MM.1S (cell line): ENCODE measurements at regions not wholly inside any gene's neighbourhood (a gene's known extent, or its start where the extent isn't known, plus 50 kb on each side); places are given as distances from the start of the nearest gene placed in this dataset.

Experiments
- DNase-seq: peaks from one replicate; pipeline ENCODE4 v3.0.0-alpha.2; 2015
- H2AFZ ChIP-seq: fragments of 300-600 bp; sonication (generic); 2 replicates; pipeline ENCODE4 v1.6.0; 2016; ENCODE audit warnings: antibody characterized with exemption, low read length
- H3F3A ChIP-seq: fragments of 300-600 bp; sonication (generic); 2 replicates; pipeline ENCODE4 v1.6.1; 2016; ENCODE audit warnings: mild to moderate bottlenecking, antibody characterized with exemption, low read length, moderate library complexity, mixed read lengths; ENCODE audit not compliant: insufficient read depth
- H3K27ac ChIP-seq: fragments of 300-600 bp; sonication (generic); 2 replicates; pipeline ENCODE4 v1.5.1; 2016; ENCODE audit warnings: mild to moderate bottlenecking, low read length
- H3K27me3 ChIP-seq: fragments of 300-600 bp; sonication (generic); replicated peaks from 2 replicates; pipeline ENCODE4 v1.6.0; 2016; ENCODE audit warnings: low read length; ENCODE audit not compliant: insufficient read depth
- H3K36me3 ChIP-seq: fragments of 300-600 bp; sonication (generic); replicated peaks from 2 replicates; pipeline ENCODE4 v1.6.1; 2016; ENCODE audit warnings: mild to moderate bottlenecking, low read length, mixed read lengths; ENCODE audit not compliant: insufficient read depth
- H3K4me1 ChIP-seq: fragments of 300-600 bp; sonication (generic); 2 replicates; pipeline ENCODE4 v1.6.1; 2016; ENCODE audit warnings: low read length, mixed read lengths
- H3K4me2 ChIP-seq: fragments of 300-600 bp; sonication (generic); 2 replicates; pipeline ENCODE4 v1.6.0; 2016; ENCODE audit warnings: low read depth, low read length
- H3K4me3 ChIP-seq: fragments of 300-600 bp; sonication (generic); 2 replicates; pipeline ENCODE4 v1.5.1; 2016; ENCODE audit warnings: low read length, mixed read lengths
- H3K79me2 ChIP-seq: fragments of 300-600 bp; sonication (generic); 2 replicates; pipeline ENCODE4 v1.6.1; 2016; ENCODE audit warnings: mixed run types, low read length, mixed read lengths
- H3K9ac ChIP-seq: fragments of 300-600 bp; sonication (generic); 2 replicates; pipeline ENCODE4 v1.6.1; 2016; ENCODE audit warnings: low read length, mixed read lengths
- H3K9me2 ChIP-seq: fragments of 300-600 bp; sonication (generic); replicated peaks from 2 replicates; pipeline ENCODE4 v1.6.1; 2016; ENCODE audit warnings: mild to moderate bottlenecking, low read length, mixed read lengths; ENCODE audit not compliant: insufficient read depth
- H3K9me3 ChIP-seq: fragments of 300-600 bp; sonication (generic); replicated peaks from 2 replicates; pipeline ENCODE4 v1.6.1; 2016; ENCODE audit warnings: mild to moderate bottlenecking, low read length, mixed read lengths; ENCODE audit not compliant: insufficient read depth
- H4K20me1 ChIP-seq: fragments of 300-600 bp; sonication (generic); 2 replicates; pipeline ENCODE4 v1.6.1; 2016; ENCODE audit warnings: mild to moderate bottlenecking, low read length, moderate library complexity, mixed read lengths; ENCODE audit not compliant: insufficient read depth
- EZH2 ChIP-seq: fragments of 300-600 bp; sonication (generic); optimal IDR thresholded peaks from 2 replicates; pipeline ENCODE3; 2017; ENCODE audit warnings: low read depth, mild to moderate bottlenecking, antibody characterized with exemption, low read length, mixed read lengths
- EZH2phosphoT487 ChIP-seq: fragments of 300-600 bp; sonication (generic); IDR thresholded peaks from 2 replicates; pipeline ENCODE4 v1.6.1; 2018; ENCODE audit warnings: antibody characterized with exemption, low read length
- TF ChIP-seq, protein P1 (sequence below): fragments of 300-600 bp; sonication (generic); IDR thresholded peaks from 2 replicates; pipeline ENCODE4 v1.5.1; 2016; ENCODE audit warnings: antibody characterized with exemption, low read length, mixed read lengths

DNA sequence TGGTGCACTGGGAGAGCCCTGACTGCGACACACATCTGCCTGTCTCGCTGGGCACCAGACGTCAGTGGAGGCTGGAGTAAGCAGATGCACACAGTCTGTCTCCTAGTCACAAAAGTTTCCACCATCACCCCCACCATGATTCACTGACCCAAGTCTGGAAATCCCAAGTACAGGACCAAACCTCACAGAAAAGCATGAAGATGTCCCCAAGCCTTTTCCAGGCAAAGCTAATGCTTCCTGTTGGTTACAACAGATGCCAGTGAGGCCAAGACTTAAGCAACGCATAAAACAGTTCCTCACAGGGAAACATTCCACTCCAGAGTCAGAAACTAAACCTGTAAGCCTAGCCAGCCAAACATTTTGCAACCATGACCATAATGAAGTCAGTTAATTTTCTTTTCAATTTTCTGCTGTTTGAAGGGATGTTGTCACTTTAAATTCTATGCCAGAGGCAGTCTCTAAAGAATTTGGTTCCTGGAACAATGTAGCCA, 259.3 kb upstream of the SLC30A5 start:
- H3K79me2 ChIP-seq, result no peaks in the 10 kb centered on the region
- no peak overlapping the region for H2AFZ ChIP-seq

DNA sequence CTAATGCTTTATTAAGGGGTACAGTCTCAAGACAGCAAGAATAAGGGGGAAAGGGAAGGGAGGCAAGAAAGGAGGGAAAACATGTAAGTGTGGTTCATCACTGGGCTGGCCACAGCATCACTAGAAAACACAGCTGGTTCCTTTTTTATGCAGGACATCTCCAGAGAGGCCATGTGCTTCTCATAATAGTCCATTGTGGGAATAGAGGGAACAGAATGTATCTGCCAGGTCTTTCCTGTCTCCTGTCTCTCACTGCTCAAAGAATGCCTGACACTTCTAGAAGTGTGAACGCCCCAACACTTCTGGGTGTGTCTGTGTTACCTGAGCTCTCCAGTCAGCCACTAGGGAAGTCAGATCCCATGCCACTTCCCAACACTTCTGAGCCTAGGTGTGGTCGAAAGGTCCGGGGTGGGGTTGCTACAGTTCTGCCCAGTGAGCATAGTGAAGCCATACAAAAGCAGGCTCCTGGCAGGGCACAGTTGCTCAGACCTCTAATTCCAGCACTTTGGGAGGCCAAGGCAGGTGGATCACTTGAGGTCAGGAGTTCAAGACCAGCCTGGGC, 255.6 kb upstream of the SLC30A5 start:
- no peaks in the 10 kb centered on the region for H3F3A ChIP-seq
- no peak overlapping the region for H3K4me3 ChIP-seq
- no peaks in the 10 kb centered on the region for H4K20me1 ChIP-seq
- no peak for DNase-seq
- H3K9ac ChIP-seq, result no peak overlapping the region
- no peaks in the 10 kb centered on the region for H3K9me3 ChIP-seq
- H3K9me2 ChIP-seq, result no peaks in the 10 kb centered on the region
- H3K4me1 ChIP-seq, result no peaks in the 10 kb centered on the region
- H3K27ac ChIP-seq, result no peak overlapping the region
- no peak for TF ChIP-seq EZH2
- TF ChIP-seq EZH2phosphoT487, result no peak
- TF ChIP-seq, protein P1, sequence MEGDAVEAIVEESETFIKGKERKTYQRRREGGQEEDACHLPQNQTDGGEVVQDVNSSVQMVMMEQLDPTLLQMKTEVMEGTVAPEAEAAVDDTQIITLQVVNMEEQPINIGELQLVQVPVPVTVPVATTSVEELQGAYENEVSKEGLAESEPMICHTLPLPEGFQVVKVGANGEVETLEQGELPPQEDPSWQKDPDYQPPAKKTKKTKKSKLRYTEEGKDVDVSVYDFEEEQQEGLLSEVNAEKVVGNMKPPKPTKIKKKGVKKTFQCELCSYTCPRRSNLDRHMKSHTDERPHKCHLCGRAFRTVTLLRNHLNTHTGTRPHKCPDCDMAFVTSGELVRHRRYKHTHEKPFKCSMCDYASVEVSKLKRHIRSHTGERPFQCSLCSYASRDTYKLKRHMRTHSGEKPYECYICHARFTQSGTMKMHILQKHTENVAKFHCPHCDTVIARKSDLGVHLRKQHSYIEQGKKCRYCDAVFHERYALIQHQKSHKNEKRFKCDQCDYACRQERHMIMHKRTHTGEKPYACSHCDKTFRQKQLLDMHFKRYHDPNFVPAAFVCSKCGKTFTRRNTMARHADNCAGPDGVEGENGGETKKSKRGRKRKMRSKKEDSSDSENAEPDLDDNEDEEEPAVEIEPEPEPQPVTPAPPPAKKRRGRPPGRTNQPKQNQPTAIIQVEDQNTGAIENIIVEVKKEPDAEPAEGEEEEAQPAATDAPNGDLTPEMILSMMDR, result no peak
- H3K79me2 ChIP-seq, result no peaks in the 10 kb centered on the region
- no peak overlapping the region for H2AFZ ChIP-seq
- H3K27me3 ChIP-seq, result no peaks in the 10 kb centered on the region
- no peak overlapping the region for H3K4me2 ChIP-seq
- H3K36me3 ChIP-seq, result no peaks in the 10 kb centered on the region

More for the DNA sequence above, 259.3 kb upstream of the SLC30A5 start:
- H4K20me1 ChIP-seq, result no peaks in the 10 kb centered on the region
- no peak overlapping the region for H3K9ac ChIP-seq
- H3K4me1 ChIP-seq, result no peaks in the 10 kb centered on the region
- H3K36me3 ChIP-seq, result no peaks in the 10 kb centered on the region
- TF ChIP-seq, protein P1, result no peak
- TF ChIP-seq EZH2 (no peak), EZH2phosphoT487 (no peak)
- no peaks in the 10 kb centered on the region for H3F3A ChIP-seq
- H3K4me3 ChIP-seq, result no peak overlapping the region
- no peak overlapping the region for H3K27ac ChIP-seq
- H3K9me3 ChIP-seq, result no peaks in the 10 kb centered on the region
- no peaks in the 10 kb centered on the region for H3K9me2 ChIP-seq
- DNase-seq, result no peak
- no peaks in the 10 kb centered on the region for H3K27me3 ChIP-seq
- H3K4me2 ChIP-seq, result no peak overlapping the region

DNA sequence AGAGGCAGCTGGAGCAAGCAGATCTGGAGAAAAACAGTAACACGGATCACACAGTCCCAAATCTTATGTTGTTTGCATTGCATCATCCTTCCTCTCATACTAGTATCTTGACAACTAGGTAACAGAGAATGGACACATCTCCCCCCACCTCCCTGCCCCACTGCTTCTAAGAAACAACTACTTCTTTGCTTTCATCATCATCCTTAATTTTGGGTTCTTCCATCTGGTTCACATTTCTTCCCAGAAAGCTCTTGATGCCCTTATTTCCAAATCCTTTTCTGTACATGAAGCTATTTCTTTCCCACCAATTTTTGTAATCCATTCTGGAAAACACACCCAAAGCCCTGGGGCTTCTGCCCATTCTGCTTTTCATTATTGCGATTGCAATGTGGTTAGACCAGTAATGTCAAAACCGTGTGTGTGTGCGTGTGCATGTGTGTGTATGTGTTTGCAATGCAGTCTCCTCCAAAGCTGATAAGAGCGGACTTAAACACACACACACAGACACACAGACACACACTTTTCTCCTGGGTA, 254.7 kb upstream of the SLC30A5 start:
- H3K9me3 ChIP-seq, result no peaks in the 10 kb centered on the region
- H3K4me1 ChIP-seq, result no peaks in the 10 kb centered on the region
- H4K20me1 ChIP-seq, result no peaks in the 10 kb centered on the region
- no peak overlapping the region for H3K4me3 ChIP-seq
- H3K27me3 ChIP-seq, result no peaks in the 10 kb centered on the region
- H3K27ac ChIP-seq, result no peak overlapping the region
- H3F3A ChIP-seq, result no peaks in the 10 kb centered on the region
- no peak for DNase-seq
- no peaks in the 10 kb centered on the region for H3K36me3 ChIP-seq
- H2AFZ ChIP-seq, result no peak overlapping the region
- no peaks in the 10 kb centered on the region for H3K79me2 ChIP-seq
- no peak overlapping the region for H3K9ac ChIP-seq
- H3K9me2 ChIP-seq, result no peaks in the 10 kb centered on the region
- TF ChIP-seq EZH2 (no peak), EZH2phosphoT487 (no peak)
- TF ChIP-seq, protein P1, result no peak
- no peak overlapping the region for H3K4me2 ChIP-seq
